ENCODE measurements at regions not wholly inside any gene's neighbourhood (a gene's known extent, or its start where the extent isn't known, plus 50 kb on each side); places are given as distances from the start of the nearest gene placed in this dataset.
"Not testable (repeated sequence)": the region's sequence is repeated elsewhere in the genome, so short reads cannot be mapped to it uniquely, and the experiment has no call there.

DNA sequence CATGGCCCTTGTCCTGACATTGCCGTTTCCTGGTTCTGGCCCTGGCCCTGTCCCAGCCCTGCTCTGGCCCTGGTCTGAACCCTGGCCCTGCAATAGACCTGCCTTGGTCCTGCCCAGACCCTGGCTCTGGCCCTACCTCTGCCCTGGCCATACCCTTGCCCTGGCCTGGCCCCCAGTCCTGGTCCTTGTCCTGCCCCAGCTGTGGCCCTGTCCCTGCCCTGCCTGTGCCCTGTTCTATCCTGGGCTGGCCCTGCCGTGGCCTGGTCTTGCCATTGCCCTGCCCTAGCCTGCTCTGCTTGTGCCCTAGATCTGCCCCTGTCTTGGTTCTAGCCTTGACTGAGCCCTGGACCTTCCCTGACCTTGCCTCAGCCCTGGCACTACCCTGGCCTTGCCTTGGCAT is 1560.1 kb downstream of the RPIA start:
- ATAC-seq, H3K27me3 Mint-ChIP-seq, H3K4me3 Mint-ChIP-seq, H3K4me1 Mint-ChIP-seq, DNase-seq, H3K27ac Mint-ChIP-seq: not testable (repeated sequence)
- H3K9me3 Mint-ChIP-seq, result peaks cover 12 to 13% of the 10 kb centered on the region in 2 donors

DNA sequence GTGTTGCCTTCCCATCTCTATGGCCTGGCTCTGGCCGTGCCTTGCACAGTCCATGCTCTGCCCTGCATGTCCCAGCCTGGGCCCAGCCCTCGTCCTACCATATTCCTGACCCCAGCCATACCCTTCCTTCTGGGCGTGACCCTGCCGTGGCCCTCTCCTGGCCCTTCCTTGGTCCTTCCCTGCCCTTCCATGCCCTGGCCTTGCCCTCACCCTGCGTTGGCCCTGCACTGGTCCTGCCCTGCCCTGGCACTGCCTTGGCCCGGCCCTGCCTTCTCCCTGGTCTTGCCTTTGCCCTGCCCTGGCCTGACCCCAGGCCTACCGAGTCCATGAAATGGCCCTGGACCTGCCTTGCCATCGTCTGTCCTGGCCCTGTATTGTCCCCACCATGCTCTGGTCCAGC is 1561.8 kb downstream of the RPIA start:
- peaks cover 29 to 30% of the 10 kb centered on the region in 2 donors for H3K9me3 Mint-ChIP-seq
- not testable (repeated sequence) for DNase-seq, H3K27me3 Mint-ChIP-seq

DNA sequence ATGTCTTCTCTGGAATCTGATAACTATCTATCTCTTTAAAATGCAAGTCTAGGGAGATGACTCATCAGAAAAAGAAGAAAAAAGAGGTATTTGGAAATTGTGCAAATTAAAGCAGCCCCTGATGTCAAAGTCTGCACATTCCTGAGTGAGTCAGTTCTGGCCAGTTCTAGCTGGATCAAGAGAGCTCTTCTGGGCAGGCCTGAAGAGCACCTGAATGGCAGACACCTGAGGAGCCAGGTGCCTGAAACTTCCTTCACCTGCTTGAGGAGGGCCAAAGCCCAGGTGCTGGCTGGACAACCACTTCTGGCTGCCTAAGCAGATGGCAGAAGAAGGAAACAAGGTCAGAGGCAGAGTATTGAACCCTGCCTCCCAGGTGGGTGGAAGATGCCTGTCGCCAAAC is 1575.4 kb downstream of the RPIA start:
- H3K27ac Mint-ChIP-seq, DNase-seq, H3K4me1 Mint-ChIP-seq, H3K4me3 Mint-ChIP-seq, H3K27me3 Mint-ChIP-seq, H3K9me3 Mint-ChIP-seq, ATAC-seq: not testable (repeated sequence)

More for the DNA sequence above, 1561.8 kb downstream of the RPIA start:
- ATAC-seq, H3K4me3 Mint-ChIP-seq, H3K27ac Mint-ChIP-seq, H3K4me1 Mint-ChIP-seq: not testable (repeated sequence)

DNA sequence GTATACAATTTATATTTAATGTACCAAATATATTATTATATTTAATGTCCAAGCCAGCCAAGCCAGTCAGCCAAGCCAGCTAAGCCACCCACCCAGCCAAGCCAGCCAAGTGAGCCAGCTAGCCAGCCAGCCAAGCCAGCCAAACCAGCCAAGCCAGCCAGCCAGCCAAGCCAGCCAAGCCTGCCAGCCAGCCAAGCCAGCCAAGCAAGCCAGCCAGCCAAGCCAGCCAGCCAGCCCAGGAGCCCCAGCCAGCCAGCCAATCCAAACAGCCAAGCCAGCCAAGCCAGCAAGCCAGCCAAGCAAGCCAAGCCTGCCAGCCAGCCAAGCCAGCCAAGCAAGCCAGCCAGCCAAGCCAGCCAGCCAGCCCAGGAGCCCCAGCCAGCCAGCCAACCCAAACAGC is 1596.3 kb downstream of the RPIA start:
- not testable (repeated sequence) for H3K4me3 Mint-ChIP-seq, H3K9me3 Mint-ChIP-seq, ATAC-seq, H3K27me3 Mint-ChIP-seq, H3K27ac Mint-ChIP-seq, H3K4me1 Mint-ChIP-seq, DNase-seq

DNA sequence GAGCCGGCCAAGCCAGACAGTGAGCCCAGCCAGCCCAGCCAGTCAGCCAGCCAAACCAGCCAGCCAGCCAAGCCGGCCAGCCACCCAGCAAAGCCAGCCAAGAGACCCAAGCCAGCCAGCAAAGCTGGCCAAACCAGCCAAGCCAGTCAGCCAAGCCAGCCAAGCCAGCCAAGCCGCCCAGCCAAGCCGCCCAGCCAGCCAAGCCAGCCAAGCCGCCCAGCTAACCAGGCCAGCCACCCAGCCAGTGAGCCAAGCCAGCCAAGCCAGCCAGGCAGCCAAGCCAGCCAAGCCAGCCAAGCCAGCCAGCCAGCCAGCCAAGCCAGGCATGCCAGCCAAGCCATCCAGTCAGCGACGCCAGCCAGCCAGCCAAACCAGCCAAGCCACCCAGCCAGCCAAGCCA is 1596.9 kb downstream of the RPIA start:
- ATAC-seq, H3K4me1 Mint-ChIP-seq, H3K4me3 Mint-ChIP-seq, DNase-seq, H3K27me3 Mint-ChIP-seq, H3K27ac Mint-ChIP-seq, H3K9me3 Mint-ChIP-seq: not testable (repeated sequence)

DNA sequence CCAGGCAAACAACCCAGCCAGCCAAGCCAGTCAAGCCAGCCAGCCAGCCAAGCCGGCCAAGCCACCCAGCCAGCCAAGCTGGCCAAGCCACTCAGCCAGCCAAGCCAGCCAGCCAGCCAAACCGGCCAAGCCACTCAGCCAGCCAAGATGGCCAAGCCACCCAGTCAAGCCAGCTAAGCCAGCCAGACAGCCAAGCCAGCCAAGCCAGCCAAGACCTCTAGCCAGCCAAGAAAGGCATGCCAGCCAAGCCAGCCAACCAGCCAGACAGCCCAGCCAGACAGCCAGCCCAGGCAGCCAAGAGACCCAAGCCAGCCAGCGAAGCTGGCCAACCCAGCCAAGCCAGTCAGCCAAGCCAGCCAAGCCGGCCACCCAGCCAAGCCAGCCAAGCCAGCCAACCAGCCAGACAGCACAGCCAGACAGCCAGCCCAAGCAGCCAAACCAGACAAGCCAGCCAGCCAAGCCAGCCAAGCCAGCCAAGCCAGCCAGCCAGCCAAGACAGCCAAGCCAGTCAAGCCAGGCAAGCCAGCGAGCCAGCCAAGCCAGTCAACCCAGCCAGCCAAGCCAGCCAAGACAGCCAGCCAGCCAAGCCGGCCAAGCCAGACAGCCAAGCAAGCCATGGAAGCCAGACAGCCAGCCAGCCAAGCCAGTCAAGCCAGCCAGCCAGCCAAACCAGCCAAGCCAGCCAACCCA is 1598.0 kb downstream of the RPIA start:
- not testable (repeated sequence) for H3K27ac Mint-ChIP-seq, H3K9me3 Mint-ChIP-seq, H3K4me3 Mint-ChIP-seq, ATAC-seq, H3K27me3 Mint-ChIP-seq, H3K4me1 Mint-ChIP-seq, DNase-seq

DNA sequence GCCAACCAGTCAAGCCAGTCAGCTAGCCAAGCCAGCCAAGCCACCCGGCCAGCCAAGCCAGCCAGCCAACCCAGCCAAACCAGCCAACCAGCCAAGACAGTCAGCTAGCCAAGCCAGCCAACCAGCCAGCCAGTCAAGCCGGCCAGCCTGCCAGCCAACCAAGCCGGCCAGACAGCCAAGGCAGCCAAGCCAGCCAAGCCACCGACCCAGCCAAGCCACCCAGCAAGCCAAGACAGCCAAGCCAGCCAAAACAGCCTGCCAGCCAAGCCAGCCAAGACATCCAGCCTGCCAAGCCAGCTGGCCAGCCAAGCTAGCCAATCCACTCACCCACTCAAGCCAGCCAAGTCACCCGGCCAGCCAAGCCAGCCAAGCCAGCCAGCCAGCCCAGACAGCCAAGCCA is 1599.2 kb downstream of the RPIA start:
- not testable (repeated sequence) for DNase-seq, ATAC-seq, H3K27ac Mint-ChIP-seq, H3K4me3 Mint-ChIP-seq, H3K27me3 Mint-ChIP-seq, H3K9me3 Mint-ChIP-seq, H3K4me1 Mint-ChIP-seq

DNA sequence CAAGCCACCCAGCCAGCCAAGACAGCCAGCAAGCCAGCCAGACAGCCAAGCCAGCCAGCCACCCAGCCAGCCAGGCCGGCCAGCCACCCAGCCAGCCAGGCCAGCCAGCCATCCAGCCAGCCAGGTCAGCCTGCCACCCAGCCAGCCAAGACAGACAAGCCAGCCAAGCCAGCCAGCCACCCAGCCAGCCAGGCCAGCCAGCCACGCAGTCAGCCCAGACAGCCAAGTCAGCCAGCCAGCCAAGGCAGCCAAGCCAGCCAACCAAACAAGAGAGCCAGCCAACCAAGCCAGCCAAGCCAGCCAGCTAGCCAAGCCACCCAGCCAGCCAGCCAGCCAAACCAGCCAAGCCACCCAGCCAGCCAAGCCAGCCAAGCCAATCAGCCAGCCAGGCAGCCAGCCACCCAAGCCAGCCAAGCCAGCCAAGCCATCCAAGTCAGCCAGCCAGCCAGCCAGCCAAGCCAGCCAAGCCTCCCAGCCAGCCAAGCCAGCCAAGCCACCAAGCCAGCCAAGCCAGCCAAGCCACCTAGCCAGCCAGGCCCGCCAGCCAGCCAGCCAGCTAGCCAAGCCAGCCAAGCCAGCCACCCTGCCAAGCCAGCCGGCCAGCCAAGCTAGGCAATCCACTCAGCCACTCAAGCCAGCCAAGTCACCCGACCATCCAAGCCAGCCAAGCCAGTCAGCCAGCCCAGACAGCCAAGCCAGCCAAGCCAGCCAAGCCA is 1599.9 kb downstream of the RPIA start:
- not testable (repeated sequence) for ATAC-seq, H3K27me3 Mint-ChIP-seq, DNase-seq, H3K27ac Mint-ChIP-seq, H3K9me3 Mint-ChIP-seq, H3K4me3 Mint-ChIP-seq, H3K4me1 Mint-ChIP-seq

DNA sequence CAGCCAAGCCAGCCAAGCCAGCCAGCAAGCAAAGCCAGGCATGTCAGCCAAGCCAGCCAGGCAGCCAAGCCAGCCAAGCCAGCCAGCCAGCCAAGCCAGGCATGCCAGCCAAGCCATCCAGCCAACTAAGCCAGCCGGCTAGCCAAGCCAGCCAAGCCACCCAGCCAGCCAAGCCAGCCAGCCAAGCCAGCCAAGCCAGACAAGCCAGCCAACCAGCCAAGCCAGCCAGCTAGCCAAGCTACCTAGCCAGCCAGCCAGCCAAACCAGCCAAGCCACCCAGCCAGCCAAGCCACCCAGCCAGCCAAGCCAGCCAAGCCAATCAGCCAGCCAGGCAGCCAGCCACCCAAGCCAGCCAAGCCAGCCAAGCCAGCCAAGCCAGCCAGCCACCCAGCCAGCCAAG is 1600.5 kb downstream of the RPIA start:
- not testable (repeated sequence) for H3K4me3 Mint-ChIP-seq, H3K27ac Mint-ChIP-seq, H3K9me3 Mint-ChIP-seq, DNase-seq, H3K27me3 Mint-ChIP-seq, H3K4me1 Mint-ChIP-seq, ATAC-seq

DNA sequence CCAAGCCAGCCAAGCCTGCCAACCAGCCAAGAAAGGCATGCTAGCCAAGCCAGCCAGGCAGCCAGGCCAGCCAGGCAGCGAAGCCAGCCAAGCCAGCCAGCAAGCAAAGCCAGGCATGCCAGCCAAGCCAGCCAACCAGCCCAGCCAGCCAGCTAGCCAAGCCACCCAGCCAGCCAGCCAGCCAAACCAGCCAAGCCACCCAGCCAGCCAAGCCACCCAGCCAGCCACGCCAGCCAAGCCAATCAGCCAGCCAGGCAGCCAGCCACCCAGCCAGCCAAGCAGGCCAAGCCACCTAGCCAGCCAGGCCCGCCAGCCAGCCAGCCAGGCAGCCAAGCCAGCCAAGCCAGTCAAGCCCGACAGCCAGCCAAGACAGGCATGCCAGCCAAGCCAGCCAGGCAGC is 1601.0 kb downstream of the RPIA start:
- DNase-seq, H3K4me1 Mint-ChIP-seq, H3K27me3 Mint-ChIP-seq, H3K27ac Mint-ChIP-seq, ATAC-seq, H3K9me3 Mint-ChIP-seq, H3K4me3 Mint-ChIP-seq: not testable (repeated sequence)

DNA sequence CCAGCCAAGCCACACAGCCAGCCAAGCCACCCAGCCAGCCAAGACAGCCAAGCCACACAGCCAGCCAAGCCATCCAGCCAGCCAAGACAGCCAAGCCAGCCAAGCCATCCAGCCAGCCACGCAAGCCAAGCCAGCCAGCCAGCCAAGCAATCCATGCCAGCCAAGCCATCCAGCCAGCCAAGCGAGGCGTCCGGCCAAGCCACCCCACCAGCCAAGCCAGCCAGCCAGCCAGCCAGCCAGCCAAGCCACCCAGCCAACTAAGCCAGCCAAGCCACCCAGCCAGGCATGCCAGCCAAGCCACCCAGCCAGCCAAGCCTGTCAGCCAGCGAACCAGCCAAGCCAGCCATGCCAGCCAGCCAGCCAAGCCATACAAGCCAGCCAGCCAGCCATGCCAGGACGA is 1601.8 kb downstream of the RPIA start:
- not testable (repeated sequence) for H3K27me3 Mint-ChIP-seq, H3K4me1 Mint-ChIP-seq, H3K27ac Mint-ChIP-seq, H3K9me3 Mint-ChIP-seq, DNase-seq, ATAC-seq, H3K4me3 Mint-ChIP-seq

DNA sequence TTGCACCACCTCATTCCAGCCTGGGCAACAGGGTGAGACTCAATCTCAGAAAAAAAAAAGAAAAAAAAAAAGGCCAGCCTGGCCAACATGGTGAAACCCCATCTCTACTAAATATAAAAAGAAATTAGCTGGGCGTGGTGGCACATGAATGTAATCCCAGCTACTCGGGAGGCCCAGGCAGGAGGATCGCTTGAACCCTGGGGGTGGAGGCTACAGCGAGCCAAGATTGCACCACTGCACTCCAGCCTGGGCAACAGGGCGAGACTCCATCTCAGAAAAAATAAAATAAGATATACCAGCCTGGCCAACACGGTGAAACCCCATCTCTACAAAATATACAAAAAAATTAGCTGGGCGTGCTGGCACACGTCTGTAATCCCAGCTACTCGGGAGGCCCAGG is 1602.3 kb downstream of the RPIA start:
- not testable (repeated sequence) for H3K4me1 Mint-ChIP-seq, ATAC-seq, H3K9me3 Mint-ChIP-seq, H3K27ac Mint-ChIP-seq, H3K4me3 Mint-ChIP-seq, DNase-seq, H3K27me3 Mint-ChIP-seq

DNA sequence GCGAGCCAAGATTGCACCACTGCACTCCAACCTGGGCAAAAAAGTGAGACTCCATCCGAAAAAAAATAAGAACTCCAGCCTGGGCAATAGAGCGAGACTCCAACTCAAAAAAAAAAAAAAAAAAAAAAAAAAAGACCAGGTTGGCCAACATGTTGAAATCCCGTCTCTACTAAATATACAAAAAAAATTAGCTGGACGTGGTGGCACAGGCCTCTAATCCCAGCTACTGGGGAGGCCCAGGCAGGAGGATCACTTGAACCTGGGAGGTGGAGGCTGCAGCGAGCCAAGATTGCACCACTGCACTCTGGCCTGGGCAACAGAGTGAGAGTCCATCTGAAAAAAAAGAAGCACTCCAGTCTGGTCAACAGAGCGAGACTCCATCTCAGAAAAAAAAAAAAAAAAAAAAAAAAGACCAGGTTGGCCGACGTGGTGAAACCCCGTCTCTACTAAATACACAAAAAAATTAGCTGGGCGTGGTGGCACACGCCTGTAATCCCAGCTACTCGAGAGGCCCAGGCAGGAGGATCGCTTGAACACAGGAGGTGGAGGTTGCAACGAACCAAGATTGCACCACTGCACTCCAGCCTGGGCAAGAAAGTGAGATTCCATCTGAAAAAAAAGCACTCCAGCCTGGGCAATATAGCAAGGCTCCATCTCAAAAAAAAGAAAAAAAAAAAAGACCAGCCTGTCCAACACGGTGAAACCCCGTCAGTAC is 1603.7 kb downstream of the RPIA start:
- H3K27me3 Mint-ChIP-seq, ATAC-seq, DNase-seq, H3K27ac Mint-ChIP-seq, H3K4me1 Mint-ChIP-seq, H3K4me3 Mint-ChIP-seq, H3K9me3 Mint-ChIP-seq: not testable (repeated sequence)

DNA sequence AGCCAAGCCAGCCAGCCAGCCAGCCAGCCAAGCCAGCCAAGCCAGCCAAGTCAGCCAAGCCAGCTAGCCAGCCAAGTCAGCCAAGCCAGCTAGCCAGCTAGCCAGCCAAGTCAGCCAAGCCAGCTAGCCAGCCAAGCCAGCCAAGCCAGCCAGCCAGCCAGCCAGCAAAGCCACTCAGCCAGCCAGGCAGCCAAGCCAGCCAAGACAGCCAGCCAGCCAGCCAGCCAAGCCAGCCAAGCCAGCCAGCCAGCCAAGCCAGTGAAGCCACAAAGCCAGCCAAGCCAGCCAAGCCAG is 1605.0 kb downstream of the RPIA start:
- ATAC-seq, H3K27ac Mint-ChIP-seq, H3K9me3 Mint-ChIP-seq, H3K27me3 Mint-ChIP-seq, H3K4me1 Mint-ChIP-seq, H3K4me3 Mint-ChIP-seq, DNase-seq: not testable (repeated sequence)

DNA sequence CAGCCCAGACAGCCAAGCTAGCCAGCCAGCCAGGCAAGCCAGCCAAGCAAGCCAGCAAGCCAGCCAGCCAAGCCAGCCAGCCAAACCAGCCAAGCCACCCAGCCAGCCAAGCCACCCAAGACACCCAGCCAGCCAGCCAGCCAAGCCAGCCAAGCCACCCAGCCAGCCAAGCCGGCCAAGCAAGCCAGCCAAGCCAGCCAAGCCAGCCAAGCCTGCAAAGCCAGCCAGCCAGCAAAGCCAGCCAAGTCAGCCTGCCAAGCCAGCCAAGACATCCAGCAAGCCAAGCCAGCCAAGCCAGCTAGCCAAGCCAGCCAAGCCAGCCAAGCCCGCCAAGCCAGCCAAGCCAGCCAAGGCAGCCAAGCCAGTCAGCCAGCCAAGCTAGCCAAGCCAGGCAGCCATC is 1606.2 kb downstream of the RPIA start:
- H3K27me3 Mint-ChIP-seq, DNase-seq, H3K27ac Mint-ChIP-seq, ATAC-seq, H3K4me1 Mint-ChIP-seq, H3K4me3 Mint-ChIP-seq, H3K9me3 Mint-ChIP-seq: not testable (repeated sequence)

DNA sequence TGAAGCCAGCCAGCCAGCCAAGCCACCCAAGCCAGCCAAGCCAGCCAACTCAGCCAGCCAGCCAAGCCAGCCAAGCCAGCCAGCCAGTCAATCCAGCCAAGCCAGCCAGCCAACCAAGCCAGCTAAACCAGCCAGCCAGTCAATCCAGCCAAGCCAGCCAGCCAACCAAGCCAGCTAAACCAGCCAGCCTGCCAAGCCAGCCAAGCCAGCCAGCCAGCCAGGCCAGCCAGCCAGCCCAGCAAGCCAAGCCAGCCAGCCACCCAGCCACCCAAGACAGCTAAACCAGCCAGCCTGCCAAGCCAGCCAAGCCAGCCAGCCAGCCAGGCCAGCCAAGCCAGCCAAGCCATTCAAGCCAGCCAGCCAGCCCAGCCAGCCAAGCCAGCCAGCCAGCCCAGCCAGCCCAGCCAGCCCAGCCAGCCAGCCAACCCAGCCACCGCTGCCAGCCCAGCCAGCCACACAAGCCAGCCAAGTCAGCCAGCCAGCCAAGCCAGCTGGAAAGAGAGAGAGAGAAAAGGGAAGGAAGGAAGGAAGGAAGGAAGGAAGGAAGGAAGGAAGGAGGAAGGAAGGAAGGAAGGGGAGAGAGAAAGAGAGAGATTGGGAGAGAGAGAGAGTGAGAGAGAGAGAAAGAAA is 1606.8 kb downstream of the RPIA start:
- not testable (repeated sequence) for H3K27ac Mint-ChIP-seq, H3K4me3 Mint-ChIP-seq, ATAC-seq

More for the DNA sequence above, 1606.8 kb downstream of the RPIA start:
- H3K9me3 Mint-ChIP-seq, H3K4me1 Mint-ChIP-seq, H3K27me3 Mint-ChIP-seq, DNase-seq: not testable (repeated sequence)
